ENCODE measurements at regions not wholly inside any gene's neighbourhood (a gene's known extent, or its start where the extent isn't known, plus 50 kb on each side); places are given as distances from the start of the nearest gene placed in this dataset.

DNA sequence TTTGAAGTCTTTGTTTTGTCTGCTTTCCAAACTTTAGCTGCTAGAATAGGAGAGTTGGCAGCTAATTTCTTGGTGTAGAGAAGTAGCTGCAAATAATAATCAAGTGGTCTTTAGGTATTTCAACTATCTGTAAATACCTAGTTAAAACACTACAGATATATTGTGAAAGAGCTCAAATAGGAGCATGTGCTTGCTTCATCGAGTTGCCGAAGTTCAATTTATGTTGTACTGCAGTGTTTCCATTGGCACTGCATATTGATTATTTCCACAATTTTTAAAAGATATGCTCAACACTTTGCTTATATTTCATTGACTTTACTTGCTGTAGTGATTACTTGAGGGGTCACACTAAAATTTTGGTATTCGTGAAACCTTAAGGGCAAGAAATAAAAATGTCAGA is 131.6 kb upstream of the BMP4 start:
- H3K4me3 ChIP-seq (replicated peaks in 1 of 3) = no peak overlapping the region
- intact Hi-C loops (cut with DNase I) = no loop called here
- no peaks in the 10 kb centered on the region for H3K9me3 ChIP-seq
- no peak for DNase-seq
- no peaks in the 10 kb centered on the region for H3K27me3 ChIP-seq
- H3K36me3 ChIP-seq = no peaks in the 10 kb centered on the region
- no peak for TF ChIP-seq POLR2A (IDR thresholded peaks at IDR 0.05)
- TF ChIP-seq, protein P1, sequence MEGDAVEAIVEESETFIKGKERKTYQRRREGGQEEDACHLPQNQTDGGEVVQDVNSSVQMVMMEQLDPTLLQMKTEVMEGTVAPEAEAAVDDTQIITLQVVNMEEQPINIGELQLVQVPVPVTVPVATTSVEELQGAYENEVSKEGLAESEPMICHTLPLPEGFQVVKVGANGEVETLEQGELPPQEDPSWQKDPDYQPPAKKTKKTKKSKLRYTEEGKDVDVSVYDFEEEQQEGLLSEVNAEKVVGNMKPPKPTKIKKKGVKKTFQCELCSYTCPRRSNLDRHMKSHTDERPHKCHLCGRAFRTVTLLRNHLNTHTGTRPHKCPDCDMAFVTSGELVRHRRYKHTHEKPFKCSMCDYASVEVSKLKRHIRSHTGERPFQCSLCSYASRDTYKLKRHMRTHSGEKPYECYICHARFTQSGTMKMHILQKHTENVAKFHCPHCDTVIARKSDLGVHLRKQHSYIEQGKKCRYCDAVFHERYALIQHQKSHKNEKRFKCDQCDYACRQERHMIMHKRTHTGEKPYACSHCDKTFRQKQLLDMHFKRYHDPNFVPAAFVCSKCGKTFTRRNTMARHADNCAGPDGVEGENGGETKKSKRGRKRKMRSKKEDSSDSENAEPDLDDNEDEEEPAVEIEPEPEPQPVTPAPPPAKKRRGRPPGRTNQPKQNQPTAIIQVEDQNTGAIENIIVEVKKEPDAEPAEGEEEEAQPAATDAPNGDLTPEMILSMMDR (IDR thresholded peaks at IDR 0.05) = no peak
- H3K4me1 ChIP-seq = peaks cover 0 to 9% of the 10 kb centered on the region in 2 donors
- no peak overlapping the region for H3K27ac ChIP-seq
- WGBS, 2 donors = 84 to 91% methylated on average over 3 of the region's 3 CpGs

DNA sequence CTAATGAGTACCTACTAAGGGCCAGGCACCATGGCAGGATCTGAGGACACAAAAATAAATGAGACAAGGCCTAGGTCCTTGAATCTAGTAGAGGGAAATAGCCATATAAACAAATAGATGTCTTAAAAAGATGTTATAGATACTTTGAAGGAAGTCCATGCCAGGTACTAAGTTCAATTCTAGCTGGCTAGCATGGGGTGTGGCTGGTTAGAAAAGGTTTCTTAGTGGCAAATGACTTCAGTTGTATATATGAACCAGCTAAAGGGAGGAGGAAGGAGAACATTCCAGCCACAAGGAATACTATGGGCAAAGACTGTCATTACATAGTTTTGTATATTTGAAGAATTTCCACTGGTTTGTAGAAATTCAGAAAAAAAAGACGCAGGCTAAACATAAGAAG is 133.6 kb upstream of the BMP4 start:
- 91 to 92% methylated on average over 1 of the region's 1 CpG for WGBS, 2 donors
- TF ChIP-seq, protein P1 (IDR thresholded peaks at IDR 0.05) = no peak
- no peak for TF ChIP-seq POLR2A (IDR thresholded peaks at IDR 0.05)
- Histone ChIP-seq H3K9me3 (no peaks in the 10 kb centered on the region), H3K36me3 (no peaks in the 10 kb centered on the region), H3K27ac (no peak overlapping the region), H3K4me3 (replicated peaks in 1 of 3) (no peak overlapping the region), H3K27me3 (no peaks in the 10 kb centered on the region), H3K4me1 (peaks cover 0 to 5% of the 10 kb centered on the region in 2 donors)
- no peak for DNase-seq
- intact Hi-C loops (cut with DNase I) = no loop called here

DNA sequence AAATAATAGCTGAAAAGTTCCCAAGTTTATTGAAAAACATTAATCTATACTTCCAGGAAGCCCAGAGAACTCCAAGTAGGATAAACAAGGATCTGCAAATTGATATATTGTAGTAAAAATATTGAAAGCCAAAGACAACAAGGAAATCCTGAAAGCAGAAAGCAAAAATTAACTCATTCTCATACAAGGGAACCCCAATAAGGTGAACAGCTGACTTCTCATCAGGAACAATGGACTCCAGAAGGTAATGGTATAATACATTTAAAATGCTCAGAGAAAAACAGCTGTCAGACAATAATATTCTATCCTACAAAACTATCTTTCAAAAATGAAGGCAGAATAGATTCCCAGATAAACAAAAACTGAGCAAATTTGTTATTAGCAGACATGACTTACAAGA is 138.1 kb upstream of the BMP4 start:
- H3K36me3 ChIP-seq = no peaks in the 10 kb centered on the region
- no peak overlapping the region for H3K4me3 ChIP-seq (replicated peaks in 1 of 3)
- no peaks in the 10 kb centered on the region for H3K27me3 ChIP-seq
- no peak for DNase-seq
- no peaks in the 10 kb centered on the region for H3K9me3 ChIP-seq
- no peaks in the 10 kb centered on the region for H3K4me1 ChIP-seq
- intact Hi-C loops (cut with DNase I) = no loop called here
- TF ChIP-seq POLR2A (IDR thresholded peaks at IDR 0.05) = no peak
- TF ChIP-seq, protein P1 (IDR thresholded peaks at IDR 0.05) = no peak
- H3K27ac ChIP-seq = no peak overlapping the region

DNA sequence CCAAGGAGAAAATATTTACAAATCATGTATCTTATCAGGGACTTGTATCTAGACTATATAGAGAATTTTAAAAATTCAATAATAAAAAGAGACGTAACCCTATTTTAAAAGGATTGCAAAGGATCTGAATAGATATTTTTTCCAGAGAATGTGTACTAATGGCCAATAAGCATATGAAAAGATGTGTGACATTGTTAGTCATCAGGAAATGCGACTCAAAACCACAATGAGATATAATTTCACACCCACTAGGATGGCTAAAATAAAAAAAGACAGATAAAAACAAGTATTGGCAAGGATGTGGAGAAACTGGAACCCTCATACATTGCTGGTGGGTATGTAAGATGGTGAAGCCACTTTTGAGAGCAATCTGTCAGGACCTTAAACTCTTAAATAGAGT is 141.9 kb upstream of the BMP4 start:
- H3K9me3 ChIP-seq = no peaks in the 10 kb centered on the region
- H3K4me1 ChIP-seq = no peaks in the 10 kb centered on the region
- no peak overlapping the region for H3K4me3 ChIP-seq (replicated peaks in 1 of 3)
- intact Hi-C loops (cut with DNase I) = no loop called here
- H3K27me3 ChIP-seq = no peaks in the 10 kb centered on the region
- no peak overlapping the region for H3K27ac ChIP-seq
- DNase-seq = no peak
- no peaks in the 10 kb centered on the region for H3K36me3 ChIP-seq
- WGBS, 2 donors = 93 to 94% methylated on average over 2 of the region's 2 CpGs
- TF ChIP-seq, protein P1 (IDR thresholded peaks at IDR 0.05) = no peak
- TF ChIP-seq POLR2A (IDR thresholded peaks at IDR 0.05) = no peak

DNA sequence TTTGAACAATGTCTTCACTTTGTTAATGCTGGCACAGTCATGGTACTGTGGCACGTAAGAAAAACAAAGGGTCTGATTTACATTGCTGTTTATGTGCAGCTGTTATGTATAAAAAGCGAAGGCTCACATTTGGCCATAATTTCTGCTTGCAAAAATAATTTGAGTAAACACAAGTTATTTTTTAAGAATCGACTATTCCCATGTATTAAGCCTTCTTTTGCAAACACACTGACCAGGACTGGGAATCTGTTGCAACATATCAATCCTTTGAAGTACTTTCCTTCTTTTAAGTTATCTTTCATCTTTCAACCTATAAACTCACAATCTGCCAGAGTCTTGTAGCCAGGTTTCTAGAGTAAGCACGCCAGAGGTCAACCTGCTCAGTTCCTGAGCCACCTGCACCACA is 145.4 kb upstream of the BMP4 start:
- Histone ChIP-seq H3K9me3 (no peaks in the 10 kb centered on the region), H3K27me3 (no peaks in the 10 kb centered on the region), H3K4me1 (peaks cover 12 to 21% of the 10 kb centered on the region in 2 donors), H3K4me3 (replicated peaks in 1 of 3) (no peak overlapping the region), H3K36me3 (no peaks in the 10 kb centered on the region), H3K27ac (no peak overlapping the region)
- intact Hi-C loops (cut with DNase I) = no loop called here
- DNase-seq = no peak
- WGBS, 2 donors = 72 to 91% methylated on average over 4 of the region's 4 CpGs
- TF ChIP-seq, protein P1 (IDR thresholded peaks at IDR 0.05) = no peak
- TF ChIP-seq POLR2A (IDR thresholded peaks at IDR 0.05) = no peak
